HG03095 (cell line): ENCODE measurements at regions not wholly inside any gene's neighbourhood (a gene's known extent, or its start where the extent isn't known, plus 50 kb on each side); places are given as distances from the start of the nearest gene placed in this dataset.
"Not testable (repeated sequence)": the region's sequence is repeated elsewhere in the genome, so short reads cannot be mapped to it uniquely, and the experiment has no call there.

Experiments
- ATAC-seq: cut with Tn5 transposase; IDR thresholded peaks from one replicate; pipeline ENCODE4 v1.9.1; 2021; ENCODE audit warnings: moderate library complexity; ENCODE audit not compliant: unreplicated experiment

GRCh38 chr6:154625721-154626120, 107.5 kb upstream of the SCAF8 start:
- no peak for ATAC-seq

GRCh38 chr6:154629127-154629526, 104.1 kb upstream of the SCAF8 start:
- ATAC-seq, result no peak

- ATAC-seq, result no peak
These were observed 101.1 kb upstream of the SCAF8 start for GRCh38 chr6:154632119-154632518.

GRCh38 chr6:154637392-154637791, 95.8 kb upstream of the SCAF8 start:
- ATAC-seq, result no peak

GRCh38 chr6:154638369-154638768, 94.8 kb upstream of the SCAF8 start:
- ATAC-seq, result no peak

- not testable (repeated sequence) for ATAC-seq
These were observed 94.0 kb upstream of the SCAF8 start for GRCh38 chr6:154639196-154639595.

GRCh38 chr6:154648188-154648887, 84.9 kb upstream of the SCAF8 start:
- ATAC-seq, result no peak

GRCh38 chr6:154648888-154649205, 84.4 kb upstream of the SCAF8 start:
- no peak for ATAC-seq

GRCh38 chr6:154649721-154650120, 83.5 kb upstream of the SCAF8 start:
- no peak for ATAC-seq

- no peak for ATAC-seq
These were observed 82.9 kb upstream of the SCAF8 start for GRCh38 chr6:154650351-154650750.

GRCh38 chr6:154651656-154652055, 81.6 kb upstream of the SCAF8 start:
- ATAC-seq, result no peak

- ATAC-seq, result no peak
These were observed 79.8 kb upstream of the SCAF8 start for GRCh38 chr6:154653385-154653784.

GRCh38 chr6:154653853-154654252, 79.4 kb upstream of the SCAF8 start:
- ATAC-seq, result no peak

GRCh38 chr6:154656660-154657059, 76.6 kb upstream of the SCAF8 start:
- no peak for ATAC-seq

GRCh38 chr6:154661768-154662167, 71.4 kb upstream of the SCAF8 start:
- ATAC-seq, result no peak

- ATAC-seq, result no peak
These were observed 68.9 kb upstream of the SCAF8 start for GRCh38 chr6:154664287-154664686.

- no peak for ATAC-seq
These were observed 65.1 kb upstream of the SCAF8 start for GRCh38 chr6:154668156-154668555.

GRCh38 chr6:154672086-154672485, 61.1 kb upstream of the SCAF8 start:
- no peak for ATAC-seq

- ATAC-seq, result no peak
These were observed 59.3 kb upstream of the SCAF8 start for GRCh38 chr6:154673919-154674318.

GRCh38 chr6:154675602-154676088, 57.6 kb upstream of the SCAF8 start:
- ATAC-seq, result peak; percentile 99

GRCh38 chr6:154682633-154683125, 50.5 kb upstream of the SCAF8 start:
- no peak for ATAC-seq
